Esophagus squamous epithelium (tissue), 5 donors: ENCODE measurements at regions not wholly inside any gene's neighbourhood (a gene's known extent, or its start where the extent isn't known, plus 50 kb on each side); places are given as distances from the start of the nearest gene placed in this dataset.
"Not testable (repeated sequence)": the region's sequence is repeated elsewhere in the genome, so short reads cannot be mapped to it uniquely, and the experiment has no call there.

ENCODE experiments used
- DNase-seq: peaks from one replicate; lab custom pipeline; 2025; lab: John Stamatoyannopoulos, UW
- H3K27ac ChIP-seq, 4 donors: fragments of 200-600 bp; sonication (generic); one replicate each; pipeline ENCODE4 v1.5.1; 2016 to 2019; ENCODE audit warnings: mild to moderate bottlenecking in 1 of 4
- H3K27me3 ChIP-seq, 4 donors: fragments of 200-600 bp; sonication (generic); 1 replicate in 3 of 4; 2 replicates in 1 of 4; pipeline versions ENCODE4 v1.5.1 to v1.6.0; 2017 to 2021; ENCODE audit warnings: antibody characterized with exemption in 1 of 4
- H3K36me3 ChIP-seq, 3 donors: fragments of 200-600 bp; sonication (generic); one replicate each; pipeline ENCODE4 v1.5.1; 2016 to 2019
- H3K4me1 ChIP-seq, 3 donors: fragments of 200-600 bp; sonication (generic); one replicate each; pipeline ENCODE4 v1.5.1; 2017 to 2019
- H3K4me3 ChIP-seq, 4 donors: fragments of 200-600 bp; sonication (generic); 1 replicate in 3 of 4; 2 replicates in 1 of 4; pipeline ENCODE4 v1.5.1; 2016 to 2019; ENCODE audit warnings: mild to moderate bottlenecking in 2 of 4, moderate library complexity in 1 of 4
- H3K9me3 ChIP-seq, 3 donors: fragments of 200-600 bp; sonication (generic); one replicate each; pipeline ENCODE4 v1.5.1; 2016 to 2019
- POLR2A ChIP-seq, 4 donors: fragments of 450-650 bp; IDR thresholded peaks; one replicate each; pipeline ENCODE4 v1.6.1; 2017; ENCODE audit warnings: antibody characterized with exemption in 4 of 4, mild to moderate bottlenecking in 4 of 4, moderate library complexity in 3 of 4
- WGBS, 2 donors: methylation state at CpG; one replicate each; pipeline ENCODE4 v1.1.5; 2018; 5-methylcytosine and 5-hydroxymethylcytosine counted together
- intact Hi-C: fragments of 100-400 bp; cut with DNase I; formaldehyde crosslinking; loops from one replicate; pipeline ENCODE4 v1.15.0; 2022
- TF ChIP-seq, protein P1 (sequence below), 6 experiments: fragments of 450-650 bp in 4 of 6; fragments of 200-600 bp in 2 of 6; sonication (generic) in 2 of 6; IDR thresholded peaks; one replicate each; pipeline ENCODE4 v1.5.1; 2016 to 2019; ENCODE audit warnings: antibody characterized with exemption in 6 of 6, mild to moderate bottlenecking in 4 of 6, moderate library complexity in 4 of 6
- donor health status: DM: yes; HTN: yes; CAD: no.

GRCh38 chr2:236835307-236836024 is 250.2 kb upstream of the COPS8 start:
- intact Hi-C loops: no loop called here
- 0 to 58% methylated on average over 1 of the region's 2 CpGs for WGBS, 2 donors
- no peak for DNase-seq
- Histone ChIP-seq H3K27ac (no peak overlapping the region), H3K9me3 (no peaks in the 10 kb centered on the region), H3K4me1 (peaks cover 0 to 19% (median 5%) of the 10 kb centered on the region in 3 donors), H3K4me3 (no peak overlapping the region), H3K36me3 (no peaks in the 10 kb centered on the region), H3K27me3 (no peaks in the 10 kb centered on the region)
- TF ChIP-seq, protein P1, sequence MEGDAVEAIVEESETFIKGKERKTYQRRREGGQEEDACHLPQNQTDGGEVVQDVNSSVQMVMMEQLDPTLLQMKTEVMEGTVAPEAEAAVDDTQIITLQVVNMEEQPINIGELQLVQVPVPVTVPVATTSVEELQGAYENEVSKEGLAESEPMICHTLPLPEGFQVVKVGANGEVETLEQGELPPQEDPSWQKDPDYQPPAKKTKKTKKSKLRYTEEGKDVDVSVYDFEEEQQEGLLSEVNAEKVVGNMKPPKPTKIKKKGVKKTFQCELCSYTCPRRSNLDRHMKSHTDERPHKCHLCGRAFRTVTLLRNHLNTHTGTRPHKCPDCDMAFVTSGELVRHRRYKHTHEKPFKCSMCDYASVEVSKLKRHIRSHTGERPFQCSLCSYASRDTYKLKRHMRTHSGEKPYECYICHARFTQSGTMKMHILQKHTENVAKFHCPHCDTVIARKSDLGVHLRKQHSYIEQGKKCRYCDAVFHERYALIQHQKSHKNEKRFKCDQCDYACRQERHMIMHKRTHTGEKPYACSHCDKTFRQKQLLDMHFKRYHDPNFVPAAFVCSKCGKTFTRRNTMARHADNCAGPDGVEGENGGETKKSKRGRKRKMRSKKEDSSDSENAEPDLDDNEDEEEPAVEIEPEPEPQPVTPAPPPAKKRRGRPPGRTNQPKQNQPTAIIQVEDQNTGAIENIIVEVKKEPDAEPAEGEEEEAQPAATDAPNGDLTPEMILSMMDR (IDR thresholded peaks at IDR 0.05): no peak
- no peak for TF ChIP-seq POLR2A (IDR thresholded peaks at IDR 0.05)

DNA sequence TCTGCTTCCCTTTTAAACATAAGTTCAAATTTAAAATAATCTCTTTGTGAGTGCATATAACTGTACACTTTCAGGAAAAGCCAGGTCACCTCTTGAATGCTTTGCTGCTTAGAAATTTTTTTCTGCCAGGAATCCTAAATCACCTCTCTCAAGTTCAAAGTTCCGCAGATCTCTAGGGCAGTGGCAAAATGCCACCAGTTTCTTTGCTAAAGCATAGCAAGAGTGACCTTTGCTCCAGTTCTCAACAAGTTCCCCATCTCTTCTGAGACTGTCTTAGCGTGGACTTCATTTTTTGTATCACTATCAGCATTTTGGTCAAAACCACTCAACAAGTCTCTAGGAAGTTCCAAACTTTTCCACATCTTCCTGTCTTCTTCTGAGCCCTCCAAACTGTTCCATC is 249.7 kb upstream of the COPS8 start:
- intact Hi-C loops, H3K9me3 ChIP-seq, H3K27ac ChIP-seq, H3K4me3 ChIP-seq, H3K36me3 ChIP-seq, H3K27me3 ChIP-seq, DNase-seq: not testable (repeated sequence)
- peaks cover 0 to 19% (median 5%) of the 10 kb centered on the region in 3 donors for H3K4me1 ChIP-seq
- WGBS, 2 donors: 67 to 80% methylated on average over 2 of the region's 2 CpGs

- no peaks in the 10 kb centered on the region for H3K36me3 ChIP-seq
- H3K9me3 ChIP-seq: no peaks in the 10 kb centered on the region
- H3K4me1 ChIP-seq: peaks cover 0 to 8% (median 3%) of the 10 kb centered on the region in 3 donors
- H3K27ac ChIP-seq: peak overlapping the region in 2 of 4 donors; percentile 14 to 46
- WGBS, 2 donors: 91 to 92% methylated on average over 3 of the region's 3 CpGs
- no peaks in the 10 kb centered on the region for H3K27me3 ChIP-seq
- TF ChIP-seq, protein P1 (IDR thresholded peaks at IDR 0.05): no peak
- TF ChIP-seq POLR2A (IDR thresholded peaks at IDR 0.05): no peak
- no peak for DNase-seq
- intact Hi-C loops: no loop called here
- no peak overlapping the region for H3K4me3 ChIP-seq
These were observed 245.5 kb upstream of the COPS8 start for GRCh38 chr2:236840215-236840614.

DNA sequence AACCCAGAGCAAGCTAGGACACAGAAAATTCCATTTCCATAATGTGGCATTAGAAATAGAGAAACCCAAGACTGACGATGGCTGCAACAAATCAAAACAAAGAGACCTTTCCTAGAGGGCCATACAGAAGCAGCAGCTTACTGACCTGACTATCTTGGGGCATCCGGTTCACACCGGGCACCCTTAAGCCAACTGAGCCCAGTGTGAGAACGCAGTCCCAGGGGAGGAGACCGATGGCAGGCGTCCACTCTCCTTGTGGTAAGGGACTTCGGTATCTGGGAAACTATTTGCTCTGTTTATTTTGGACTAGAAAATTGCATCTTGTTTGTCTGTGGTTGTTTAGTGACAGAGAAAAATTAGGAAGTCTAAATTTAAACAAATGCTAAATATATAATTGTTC is 244.8 kb upstream of the COPS8 start:
- intact Hi-C loops: no loop called here
- H3K27ac ChIP-seq: peak overlapping the region in 2 of 4 donors; percentile 14 to 46
- TF ChIP-seq, protein P1 (IDR thresholded peaks at IDR 0.05): no peak
- no peak for TF ChIP-seq POLR2A (IDR thresholded peaks at IDR 0.05)
- no peaks in the 10 kb centered on the region for H3K9me3 ChIP-seq
- H3K36me3 ChIP-seq: no peaks in the 10 kb centered on the region
- peaks cover 0 to 8% (median 3%) of the 10 kb centered on the region in 3 donors for H3K4me1 ChIP-seq
- no peak overlapping the region for H3K4me3 ChIP-seq
- WGBS, 2 donors: 76 to 78% methylated on average over 7 of the region's 7 CpGs
- DNase-seq: no peak
- H3K27me3 ChIP-seq: no peaks in the 10 kb centered on the region

GRCh38 chr2:236841389-236841788 is 244.3 kb upstream of the COPS8 start:
- intact Hi-C loops: no loop called here
- 86 to 100% methylated on average over 1 to 6 of the region's 7 CpGs for WGBS, 2 donors
- Histone ChIP-seq H3K27ac (peak overlapping the region in 2 of 4 donors; percentile 29), H3K9me3 (no peaks in the 10 kb centered on the region), H3K36me3 (no peaks in the 10 kb centered on the region), H3K4me3 (no peak overlapping the region), H3K4me1 (peaks cover 0 to 8% (median 3%) of the 10 kb centered on the region in 3 donors), H3K27me3 (no peaks in the 10 kb centered on the region)
- TF ChIP-seq, protein P1 (IDR thresholded peaks at IDR 0.05): no peak
- TF ChIP-seq POLR2A (IDR thresholded peaks at IDR 0.05): no peak
- DNase-seq: no peak
